Keratinocyte (primary cell): ENCODE measurements at regions not wholly inside any gene's neighbourhood (a gene's known extent, or its start where the extent isn't known, plus 50 kb on each side); places are given as distances from the start of the nearest gene placed in this dataset.

Experiments
- DNase-seq: peaks from one replicate; pipeline ENCODE4 v3.0.0-alpha.2; 2011; ENCODE audit warnings: low read depth, missing footprints, low spot score
- FAIRE-seq: peaks from 2 replicates; lab custom pipeline; 2011; peaks lifted over from hg19 to GRCh38; lab: Jason Lieb, UNC
- H2AFZ ChIP-seq: 2 replicates; pipeline ENCODE4 v1.6.0; 2012; ENCODE audit warnings: low read length, control low read depth, inconsistent platforms; ENCODE audit not compliant: control insufficient read depth
- H3K27ac ChIP-seq: 2 replicates; pipeline ENCODE4 v1.5.1; 2011; ENCODE audit warnings: low read length; ENCODE audit not compliant: control insufficient read depth, insufficient read depth
- H3K27me3 ChIP-seq: 3 replicates; pipeline ENCODE4 v1.6.0; 2011; ENCODE audit warnings: low read length; ENCODE audit not compliant: control insufficient read depth, insufficient read depth; ENCODE audit errors: extremely low read depth
- H3K36me3 ChIP-seq, 2 experiments: 2 replicates in 1 of 2; 3 replicates in 1 of 2; pipeline ENCODE4 v1.5.1; 2011; ENCODE audit warnings: low read length in 2 of 2, mild to moderate bottlenecking in 1 of 2; ENCODE audit not compliant: control insufficient read depth in 2 of 2, insufficient read depth in 2 of 2; ENCODE audit errors: extremely low read depth in 1 of 2
- H3K4me1 ChIP-seq: 3 replicates; pipeline ENCODE4 v1.5.1; 2011; ENCODE audit warnings: low read length; ENCODE audit not compliant: control insufficient read depth, insufficient read depth; ENCODE audit errors: extremely low read depth
- H3K4me2 ChIP-seq: 3 replicates; pipeline ENCODE4 v1.6.0; 2011; ENCODE audit warnings: low read depth, low read length; ENCODE audit not compliant: control insufficient read depth, insufficient read depth; ENCODE audit errors: extremely low read depth
- H3K4me3 ChIP-seq, 3 experiments: fragments of 200-600 bp in 1 of 3; sonication (generic) in 1 of 3; 2 replicates in 2 of 3; 3 replicates in 1 of 3; pipeline ENCODE4 v1.5.1; 2011 to 2016; ENCODE audit warnings: low read length in 3 of 3, mild to moderate bottlenecking in 3 of 3, control low read depth in 2 of 3, inconsistent platforms in 1 of 3, low read depth in 1 of 3, mixed read lengths in 1 of 3, mixed run types in 1 of 3, moderate library complexity in 1 of 3; ENCODE audit not compliant: control insufficient read depth in 2 of 3, insufficient read depth in 2 of 3; ENCODE audit errors: extremely low read depth in 1 of 3
- H3K79me2 ChIP-seq: 2 replicates; pipeline ENCODE4 v1.6.0; 2012; ENCODE audit warnings: low read length; ENCODE audit not compliant: control insufficient read depth, insufficient read depth
- H3K9ac ChIP-seq: 3 replicates; pipeline ENCODE4 v1.6.0; 2011; ENCODE audit warnings: low read length; ENCODE audit not compliant: control insufficient read depth, insufficient read depth; ENCODE audit errors: extremely low read depth
- H3K9me1 ChIP-seq: 3 replicates; pipeline ENCODE4 v1.6.0; 2011; ENCODE audit warnings: low read length; ENCODE audit not compliant: control insufficient read depth, insufficient read depth; ENCODE audit errors: extremely low read depth
- H3K9me3 ChIP-seq: 2 replicates; pipeline ENCODE4 v1.5.1; 2012; ENCODE audit warnings: low read depth, low read length; ENCODE audit not compliant: control insufficient read depth
- H4K20me1 ChIP-seq: 3 replicates; pipeline ENCODE4 v1.6.0; 2011; ENCODE audit warnings: low read length; ENCODE audit not compliant: control insufficient read depth, insufficient read depth; ENCODE audit errors: extremely low read depth
- EZH2 ChIP-seq: IDR thresholded peaks from one replicate; pipeline ENCODE4 v1.6.1; 2012; ENCODE audit warnings: inconsistent platforms, mild to moderate bottlenecking, low read length, moderate library complexity
- dilution Hi-C: fragments of 300-500 bp; cut with MboI; formaldehyde crosslinking; loops from one replicate; pipeline ENCODE4 v1.7.0; 2020; ENCODE audit warnings: low sequenced_read_pairs; ENCODE audit not compliant: extremely low pct_ligation_motif_present
- TF ChIP-seq, protein P1 (sequence below), 3 experiments: IDR thresholded peaks in 1 of 3; conservative IDR thresholded peaks in 1 of 3; optimal IDR thresholded peaks in 1 of 3; 2 replicates in 2 of 3; 3 replicates in 1 of 3; pipeline versions ENCODE3 to v1.5.1; 2011; ENCODE audit warnings: low read length in 3 of 3, mild to moderate bottlenecking in 3 of 3, moderate library complexity in 2 of 3, control low read depth in 1 of 3, inconsistent platforms in 1 of 3; ENCODE audit not compliant: insufficient read depth in 2 of 3; ENCODE audit errors: extremely low read depth in 1 of 3

DNA sequence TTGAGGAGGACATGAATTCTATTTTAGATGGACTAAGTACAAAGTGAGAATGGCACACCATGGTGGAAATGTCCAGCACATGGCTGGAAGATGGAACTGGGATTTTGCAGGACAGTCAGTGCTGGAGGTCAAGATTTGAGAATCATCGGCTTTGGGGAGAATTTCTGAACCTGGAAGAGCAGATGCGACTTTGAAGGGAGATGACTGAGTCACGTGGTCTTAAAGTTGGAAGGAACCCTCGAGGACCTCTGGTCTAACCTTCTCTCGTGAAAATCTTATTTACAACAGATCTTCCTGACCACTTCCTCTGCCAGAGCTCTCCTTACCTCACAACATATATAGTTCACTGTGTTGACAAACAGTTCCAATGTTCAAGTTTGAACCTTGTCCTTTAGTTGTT lies 415.4 kb downstream of the ATP23 start:
- Histone ChIP-seq H2AFZ (no peak overlapping the region), H3K9me3 (no peaks in the 10 kb centered on the region), H3K9ac (no peak overlapping the region), H3K27me3 (no peaks in the 10 kb centered on the region), H3K79me2 (no peaks in the 10 kb centered on the region), H3K4me3 (no peak overlapping the region), H4K20me1 (no peaks in the 10 kb centered on the region), H3K36me3 (no peaks in the 10 kb centered on the region), H3K4me2 (no peak overlapping the region), H3K9me1 (no peaks in the 10 kb centered on the region), H3K4me1 (no peaks in the 10 kb centered on the region), H3K27ac (no peak overlapping the region)
- FAIRE-seq, result no peak
- TF ChIP-seq, protein P1, sequence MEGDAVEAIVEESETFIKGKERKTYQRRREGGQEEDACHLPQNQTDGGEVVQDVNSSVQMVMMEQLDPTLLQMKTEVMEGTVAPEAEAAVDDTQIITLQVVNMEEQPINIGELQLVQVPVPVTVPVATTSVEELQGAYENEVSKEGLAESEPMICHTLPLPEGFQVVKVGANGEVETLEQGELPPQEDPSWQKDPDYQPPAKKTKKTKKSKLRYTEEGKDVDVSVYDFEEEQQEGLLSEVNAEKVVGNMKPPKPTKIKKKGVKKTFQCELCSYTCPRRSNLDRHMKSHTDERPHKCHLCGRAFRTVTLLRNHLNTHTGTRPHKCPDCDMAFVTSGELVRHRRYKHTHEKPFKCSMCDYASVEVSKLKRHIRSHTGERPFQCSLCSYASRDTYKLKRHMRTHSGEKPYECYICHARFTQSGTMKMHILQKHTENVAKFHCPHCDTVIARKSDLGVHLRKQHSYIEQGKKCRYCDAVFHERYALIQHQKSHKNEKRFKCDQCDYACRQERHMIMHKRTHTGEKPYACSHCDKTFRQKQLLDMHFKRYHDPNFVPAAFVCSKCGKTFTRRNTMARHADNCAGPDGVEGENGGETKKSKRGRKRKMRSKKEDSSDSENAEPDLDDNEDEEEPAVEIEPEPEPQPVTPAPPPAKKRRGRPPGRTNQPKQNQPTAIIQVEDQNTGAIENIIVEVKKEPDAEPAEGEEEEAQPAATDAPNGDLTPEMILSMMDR (optimal IDR thresholded peaks at IDR 0.05 in 1 of 3, IDR thresholded peaks at IDR 0.05 in 1 of 3, conservative IDR thresholded peaks at IDR 0.05 in 1 of 3; ENCODE audit: extremely low read depth in 1 of 3, insufficient read depth in 2 of 3, low read length in 3 of 3), result no peak
- no peak for TF ChIP-seq EZH2
- no peak for DNase-seq
- dilution Hi-C loops, result no loop called here

DNA sequence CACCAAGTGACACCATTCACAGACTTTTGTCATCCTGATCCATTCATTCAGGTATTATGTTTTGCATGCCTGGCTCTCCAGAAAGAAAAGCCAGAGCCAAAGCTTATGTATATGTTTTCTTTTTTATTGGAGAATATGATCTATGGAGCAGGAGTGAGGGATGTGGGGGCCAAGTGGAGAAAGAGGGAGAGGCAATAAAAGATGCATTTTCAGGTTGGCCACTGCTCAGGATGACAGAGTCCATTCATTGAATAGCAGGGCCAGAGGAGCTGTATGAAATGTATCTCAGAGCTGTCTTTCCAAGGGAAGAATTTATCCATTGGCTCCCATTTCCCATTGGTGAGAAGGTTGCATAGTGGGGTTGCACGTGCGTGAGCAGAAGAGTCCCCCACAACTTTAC lies 416.1 kb downstream of the ATP23 start:
- H3K36me3 ChIP-seq, result no peaks in the 10 kb centered on the region
- H3K27me3 ChIP-seq, result no peaks in the 10 kb centered on the region
- H4K20me1 ChIP-seq, result no peaks in the 10 kb centered on the region
- no peak overlapping the region for H3K4me2 ChIP-seq
- DNase-seq (no peak), FAIRE-seq (no peak)
- no peak overlapping the region for H3K27ac ChIP-seq
- no peak overlapping the region for H3K4me3 ChIP-seq
- dilution Hi-C loops, result no loop called here
- no peaks in the 10 kb centered on the region for H3K9me1 ChIP-seq
- H3K4me1 ChIP-seq, result no peaks in the 10 kb centered on the region
- H3K79me2 ChIP-seq, result no peaks in the 10 kb centered on the region
- no peak overlapping the region for H2AFZ ChIP-seq
- no peak overlapping the region for H3K9ac ChIP-seq
- H3K9me3 ChIP-seq, result no peaks in the 10 kb centered on the region
- TF ChIP-seq, protein P1 (optimal IDR thresholded peaks at IDR 0.05 in 1 of 3, IDR thresholded peaks at IDR 0.05 in 1 of 3, conservative IDR thresholded peaks at IDR 0.05 in 1 of 3; ENCODE audit: extremely low read depth in 1 of 3, insufficient read depth in 2 of 3, low read length in 3 of 3), result no peak
- no peak for TF ChIP-seq EZH2
